SK-N-SH treated with all-trans-retinoic acid at 6 μM for 48 hours (cell line): ENCODE measurements at regions not wholly inside any gene's neighbourhood (a gene's known extent, or its start where the extent isn't known, plus 50 kb on each side); places are given as distances from the start of the nearest gene placed in this dataset.

Experiments used
- BACH2 ChIP-seq: fragments of 250-450 bp; sonication (Bioruptor Pico); IDR thresholded peaks from 2 replicates; pipeline ENCODE4 v1.9.0; 2021; ENCODE audit warnings: mild to moderate bottlenecking, borderline replicate concordance
- CREB5 ChIP-seq: fragments of 250-450 bp; sonication (Bioruptor Pico); IDR thresholded peaks from 2 replicates; pipeline ENCODE4 v1.5.1; 2020; ENCODE audit warnings: low read depth, mild to moderate bottlenecking, moderate library complexity
- CSDC2 ChIP-seq: fragments of 250-450 bp; sonication (Bioruptor Pico); IDR thresholded peaks from 2 replicates; pipeline ENCODE4 v1.5.0; 2020; ENCODE audit warnings: mild to moderate bottlenecking, moderate library complexity
- CSRNP3 ChIP-seq: fragments of 250-450 bp; sonication (Bioruptor Pico); IDR thresholded peaks from 2 replicates; pipeline ENCODE4 v1.5.1; 2021; ENCODE audit warnings: mild to moderate bottlenecking, moderate library complexity
- GLIS3 ChIP-seq: fragments of 250-450 bp; sonication (Bioruptor Pico); IDR thresholded peaks from 2 replicates; pipeline ENCODE4 v1.5.0; 2020; ENCODE audit warnings: mild to moderate bottlenecking, moderate library complexity
- POU6F1 ChIP-seq: fragments of 250-450 bp; sonication (Bioruptor Pico); IDR thresholded peaks from 2 replicates; pipeline ENCODE4 v1.8.0; 2021; ENCODE audit warnings: low read depth, mild to moderate bottlenecking, moderate library complexity, borderline replicate concordance
- RARB ChIP-seq: fragments of 250-450 bp; sonication (Bioruptor Pico); IDR thresholded peaks from 2 replicates; pipeline ENCODE4 v1.8.0; 2021; ENCODE audit warnings: mild to moderate bottlenecking, moderate library complexity
- ZNF70 ChIP-seq: fragments of 450-650 bp; formaldehyde crosslinking; IDR thresholded peaks from 2 replicates; pipeline ENCODE4 v1.5.0; 2020; ENCODE audit warnings: mild to moderate bottlenecking, moderate library complexity
- ZNF8 ChIP-seq: fragments of 450-650 bp; formaldehyde crosslinking; IDR thresholded peaks from 2 replicates; pipeline ENCODE4 v1.5.0; 2020; ENCODE audit warnings: mild to moderate bottlenecking, moderate library complexity

- no peak for TF ChIP-seq GLIS3
- TF ChIP-seq CSDC2 (CRISPR knock-in tag), result no peak
- TF ChIP-seq ZNF8 (CRISPR knock-in tag), result no peak
- no peak for TF ChIP-seq CSRNP3
- no peak for TF ChIP-seq ZNF70 (CRISPR knock-in tag)
- no peak for TF ChIP-seq CREB5 (CRISPR knock-in tag)
- no peak for TF ChIP-seq BACH2
- TF ChIP-seq RARB, result no peak
- TF ChIP-seq POU6F1 (CRISPR knock-in tag), result no peak
Observed at GRCh38 chr4:101696276-101697010, 94.1 kb upstream of the BANK1 start.
